ENCODE measurements at regions not wholly inside any gene's neighbourhood (a gene's known extent, or its start where the extent isn't known, plus 50 kb on each side); places are given as distances from the start of the nearest gene placed in this dataset.

GRCh38 chr20:63116412-63117106, 99.4 kb downstream of the YTHDF1 start (continued):
- TF ChIP-seq ZNF441 (CRISPR knock-in tag; IDR thresholded peaks at IDR 0.05; ENCODE audit: borderline replicate concordance) (peak; percentile 92; the same call in 1 of the 2 replicates), SPEN (CRISPR knock-in tag; IDR thresholded peaks at IDR 0.05; ENCODE audit: low read depth) (peak; percentile 55; the same call in 1 of the 2 replicates), ZNF589 (CRISPR knock-in tag; conservative IDR thresholded peaks at IDR 0.05) (0 out of 2 replicates have a peak, but pooled peaks have one; percentile 75), ZNF646 (CRISPR knock-in tag; IDR thresholded peaks at IDR 0.05) (0 out of 2 replicates have a peak, but pooled peaks have one; percentile 51), ZNF30 (CRISPR knock-in tag; IDR thresholded peaks at IDR 0.05) (no peak), ZHX2 (IDR thresholded peaks at IDR 0.05; ENCODE audit: low read depth) (no peak), ZHX2 (CRISPR knock-in tag; IDR thresholded peaks at IDR 0.05; ENCODE audit: borderline replicate concordance) (0 out of 2 replicates have a peak, but pooled peaks have one; percentile 70), ATF1 (CRISPR knock-in tag; IDR thresholded peaks at IDR 0.05) (no peak), ZNF674 (CRISPR knock-in tag; IDR thresholded peaks at IDR 0.05; ENCODE audit: low read depth) (no peak), ZNF382 (CRISPR knock-in tag; IDR thresholded peaks at IDR 0.05; ENCODE audit: borderline replicate concordance) (no peak), RFXANK (CRISPR knock-in tag; IDR thresholded peaks at IDR 0.05) (no peak), SMYD3 (CRISPR knock-in tag; IDR thresholded peaks at IDR 0.05) (no peak), ESRRA (CRISPR knock-in tag; IDR thresholded peaks at IDR 0.05; ENCODE audit: low read depth) (no peak), BHLHE40 (IDR thresholded peaks at IDR 0.05; ENCODE audit: low read length) (no peak), THRA (CRISPR knock-in tag; IDR thresholded peaks at IDR 0.05; ENCODE audit: borderline replicate concordance) (peak; percentile 77), MIXL1 (CRISPR knock-in tag; IDR thresholded peaks at IDR 0.05) (peak; percentile 68; the same call in 1 of the 2 replicates)

Data from HepG2 (cell line).